Common myeloid progenitor, CD34-positive (primary cell): ENCODE measurements at regions not wholly inside any gene's neighbourhood (a gene's known extent, or its start where the extent isn't known, plus 50 kb on each side); places are given as distances from the start of the nearest gene placed in this dataset.

Experiments
- CTCF ChIA-PET: fragments of 350-600 bp; sonication (Branson Sonifier 250); formaldehyde crosslinking; loops from one replicate; lab custom pipeline; 2021; ENCODE audit warnings: antibody characterized with exemption; lab: Charles Lee
- POLR2A ChIA-PET: fragments of 350-600 bp; sonication (Branson Sonifier 250); formaldehyde crosslinking; loops from one replicate; lab custom pipeline; 2021; ENCODE audit warnings: antibody characterized with exemption; lab: Charles Lee
- DNase-seq, 3 donors: peaks; one replicate each; pipeline versions ENCODE4 v3.0.0 to v3.0.0-alpha.2; 2013
- H3K27ac ChIP-seq, 2 experiments: 1 replicate in 1 of 2; 2 replicates in 1 of 2; pipeline ENCODE4 v1.7.0; 2013; ENCODE audit warnings: inconsistent platforms in 2 of 2, low read length in 2 of 2, mild to moderate bottlenecking in 2 of 2, low read depth in 1 of 2, moderate library complexity in 1 of 2; ENCODE audit not compliant: severe bottlenecking in 2 of 2, insufficient read depth in 1 of 2, poor library complexity in 1 of 2
- H3K27me3 ChIP-seq, 5 experiments: replicated peaks in 2 of 5; 1 replicate in 3 of 5; 2 replicates in 2 of 5; pipeline versions ENCODE4 v1.6.1 to v1.7.0; 2013; ENCODE audit warnings: low read length in 4 of 5, mild to moderate bottlenecking in 2 of 5, moderate library complexity in 2 of 5, inconsistent platforms in 1 of 5; ENCODE audit not compliant: insufficient read depth in 5 of 5, control insufficient read depth in 4 of 5
- H3K36me3 ChIP-seq, 4 experiments: 1 replicate in 2 of 4; 2 replicates in 2 of 4; pipeline versions ENCODE4 v1.6.1 to v1.7.0; 2013; ENCODE audit warnings: low read length in 3 of 4, control low read depth in 1 of 4, mild to moderate bottlenecking in 1 of 4; ENCODE audit not compliant: control insufficient read depth in 4 of 4, insufficient read depth in 4 of 4
- H3K4me1 ChIP-seq, 4 experiments: 1 replicate in 3 of 4; 2 replicates in 1 of 4; pipeline versions ENCODE4 v1.6.1 to v1.7.1; 2013; ENCODE audit warnings: low read length in 3 of 4, mild to moderate bottlenecking in 3 of 4, control low read depth in 1 of 4, inconsistent platforms in 1 of 4, moderate library complexity in 1 of 4; ENCODE audit not compliant: control insufficient read depth in 4 of 4, insufficient read depth in 4 of 4; ENCODE audit errors: control extremely low read depth in 1 of 4
- H3K4me3 ChIP-seq, 7 experiments: 1 replicate in 4 of 7; 2 replicates in 3 of 7; pipeline versions ENCODE4 v1.5.1 to v1.7.0; 2013; ENCODE audit warnings: mild to moderate bottlenecking in 7 of 7, low read length in 6 of 7, moderate library complexity in 6 of 7, inconsistent platforms in 2 of 7, low read depth in 2 of 7, control low read depth in 1 of 7; ENCODE audit not compliant: insufficient read depth in 4 of 7, control insufficient read depth in 1 of 7; ENCODE audit errors: extremely low read depth in 1 of 7
- H3K9me3 ChIP-seq, 5 experiments: 1 replicate in 4 of 5; 2 replicates in 1 of 5; pipeline versions ENCODE4 v1.6.1 to v1.7.1; 2013; ENCODE audit warnings: low read length in 4 of 5, mild to moderate bottlenecking in 2 of 5, inconsistent platforms in 1 of 5, low read depth in 1 of 5, moderate library complexity in 1 of 5; ENCODE audit not compliant: control insufficient read depth in 4 of 5, insufficient read depth in 2 of 5; ENCODE audit errors: control extremely low read depth in 1 of 5
- WGBS: methylation state at CpG from one replicate; pipeline ENCODE4 v1.1.5; 2013; ENCODE audit not compliant: insufficient coverage; 5-methylcytosine and 5-hydroxymethylcytosine counted together

GRCh38 chr10:84059526-84059925 is 79.8 kb upstream of the GHITM start:
- Histone ChIP-seq H3K9me3 (peaks cover 0 to 2% (median 0%) of the 10 kb centered on the region in 5 experiments), H3K27me3 (peaks cover 0 to 4% (median 0%) of the 10 kb centered on the region in 5 experiments), H3K36me3 (no peaks in the 10 kb centered on the region), H3K4me3 (no peak overlapping the region), H3K27ac (no peak overlapping the region), H3K4me1 (no peaks in the 10 kb centered on the region)
- 86% methylated on average over 3 of the region's 3 CpGs for WGBS
- no peak for DNase-seq
- POLR2A ChIA-PET, result no interaction called here
- CTCF ChIA-PET, result no interaction called here

GRCh38 chr10:84063440-84063839 is 75.9 kb upstream of the GHITM start:
- Histone ChIP-seq H3K9me3 (no peaks in the 10 kb centered on the region), H3K4me3 (no peak overlapping the region), H3K27me3 (peaks cover 0 to 4% (median 0%) of the 10 kb centered on the region in 5 experiments), H3K36me3 (no peaks in the 10 kb centered on the region), H3K27ac (no peak overlapping the region), H3K4me1 (no peaks in the 10 kb centered on the region)
- no peak for DNase-seq
- CTCF ChIA-PET, result interaction anchor here (1.2 kb wide), 1 partner anchor 12 kb away, joined by 3 read pairs; no protein-coding TSS in a partner anchor
- POLR2A ChIA-PET, result no interaction called here

- CTCF ChIA-PET, result interaction anchor here (1.4 kb wide), 1 partner anchor 9 kb away, joined by 3 read pairs; no protein-coding TSS in a partner anchor
- POLR2A ChIA-PET, result no interaction called here
- no peak overlapping the region for H3K4me3 ChIP-seq
- H3K36me3 ChIP-seq, result no peaks in the 10 kb centered on the region
- H3K27me3 ChIP-seq, result peaks cover 0 to 4% (median 0%) of the 10 kb centered on the region in 5 experiments
- no peak for DNase-seq
- H3K27ac ChIP-seq, result no peak overlapping the region
- H3K4me1 ChIP-seq, result no peaks in the 10 kb centered on the region
- H3K9me3 ChIP-seq, result peaks cover 0 to 2% (median 0%) of the 10 kb centered on the region in 5 experiments
- WGBS, result 77% methylated on average over 6 of the region's 8 CpGs
Observed at GRCh38 chr10:84065804-84066601, 73.3 kb upstream of the GHITM start.

GRCh38 chr10:84074521-84074920 is 64.8 kb upstream of the GHITM start:
- WGBS, result no CpG with 5 or more reads among the region's 3 CpGs

GRCh38 chr10:84075226-84076046 is 63.9 kb upstream of the GHITM start:
- H3K4me3 ChIP-seq, result no peak overlapping the region
- H3K4me1 ChIP-seq, result no peaks in the 10 kb centered on the region
- no peaks in the 10 kb centered on the region for H3K36me3 ChIP-seq
- no peak overlapping the region for H3K27ac ChIP-seq
- POLR2A ChIA-PET, result no interaction called here
- no peak for DNase-seq
- 81% methylated on average over 3 of the region's 4 CpGs for WGBS
- H3K9me3 ChIP-seq, result no peaks in the 10 kb centered on the region
- CTCF ChIA-PET, result interaction anchor here (0.8 to 1.3 kb wide), 3 partner anchors 10 to 16 kb away, joined by 3 read pairs; no protein-coding TSS in a partner anchor
- H3K27me3 ChIP-seq, result peaks cover 0 to 3% (median 0%) of the 10 kb centered on the region in 5 experiments

More at GRCh38 chr10:84074521-84074920, 64.8 kb upstream of the GHITM start:
- H3K4me3 ChIP-seq, result no peak overlapping the region
- ChIA-PET CTCF (interaction anchor here (1.3 kb wide), 2 partner anchors 9 to 17 kb away, joined by 3 read pairs; no protein-coding TSS in a partner anchor), POLR2A (no interaction called here)
- H3K36me3 ChIP-seq, result no peaks in the 10 kb centered on the region
- DNase-seq, result no peak
- H3K27me3 ChIP-seq, result peaks cover 0 to 3% (median 0%) of the 10 kb centered on the region in 5 experiments
- H3K9me3 ChIP-seq, result peaks cover 0 to 2% (median 0%) of the 10 kb centered on the region in 5 experiments
- H3K27ac ChIP-seq, result no peak overlapping the region
- no peaks in the 10 kb centered on the region for H3K4me1 ChIP-seq

- CTCF ChIA-PET, result interaction anchor here (0.8 kb wide), 1 partner anchor 13 kb away, joined by 3 read pairs; no protein-coding TSS in a partner anchor
- POLR2A ChIA-PET, result no interaction called here
- no peaks in the 10 kb centered on the region for H3K36me3 ChIP-seq
- no peak overlapping the region for H3K4me3 ChIP-seq
- DNase-seq, result no peak
- WGBS, result no CpG with 5 or more reads among the region's 1 CpG
- no peaks in the 10 kb centered on the region for H3K9me3 ChIP-seq
- no peak overlapping the region for H3K27ac ChIP-seq
- H3K27me3 ChIP-seq, result peaks cover 0 to 3% (median 0%) of the 10 kb centered on the region in 5 experiments
- H3K4me1 ChIP-seq, result no peaks in the 10 kb centered on the region
Observed at GRCh38 chr10:84076047-84076388, 63.3 kb upstream of the GHITM start.
